ENCODE measurements at regions not wholly inside any gene's neighbourhood (a gene's known extent, or its start where the extent isn't known, plus 50 kb on each side); places are given as distances from the start of the nearest gene placed in this dataset.

DNA sequence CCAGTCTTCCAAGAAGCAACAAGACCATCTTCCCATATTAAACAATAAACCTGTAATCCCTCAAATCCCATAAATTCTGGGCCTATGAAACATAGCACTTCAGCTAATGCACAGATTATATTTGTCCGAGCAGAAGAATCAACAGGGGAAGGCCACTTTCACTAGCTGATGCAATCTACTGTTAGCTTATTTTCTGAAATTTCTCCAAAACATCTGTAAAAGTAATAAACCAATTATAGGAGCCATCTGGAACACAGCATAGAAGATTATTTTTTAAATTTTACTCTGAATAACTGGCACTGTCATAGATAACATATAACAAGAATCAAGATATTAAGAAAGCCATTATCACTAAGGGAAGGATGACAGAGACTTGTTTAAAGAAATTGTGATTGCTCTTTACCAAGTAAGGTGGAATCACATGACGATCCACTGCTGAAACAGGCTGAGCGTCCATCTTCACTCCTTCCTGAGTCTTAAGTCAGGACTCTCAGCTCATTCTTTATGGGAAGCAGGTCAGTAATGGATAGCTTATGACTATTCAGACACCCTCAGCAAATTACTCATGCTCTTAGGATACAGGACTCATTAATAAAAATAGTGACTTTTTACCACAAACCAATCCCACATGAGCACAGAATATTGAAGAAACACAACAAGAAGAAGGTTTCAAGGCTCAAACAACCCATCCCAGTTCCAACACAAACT, 719.5 kb downstream of the XPNPEP1 start:
- peak; percentile 21 for DNase-seq (ENCODE audit: low read depth)

GRCh38 chr10:109202111-109202510, 721.2 kb downstream of the XPNPEP1 start:
- no peak for DNase-seq (ENCODE audit: low read depth)

- DNase-seq (ENCODE audit: low read depth), result no peak
These were observed 722.7 kb downstream of the XPNPEP1 start for GRCh38 chr10:109200646-109201045.

DNA sequence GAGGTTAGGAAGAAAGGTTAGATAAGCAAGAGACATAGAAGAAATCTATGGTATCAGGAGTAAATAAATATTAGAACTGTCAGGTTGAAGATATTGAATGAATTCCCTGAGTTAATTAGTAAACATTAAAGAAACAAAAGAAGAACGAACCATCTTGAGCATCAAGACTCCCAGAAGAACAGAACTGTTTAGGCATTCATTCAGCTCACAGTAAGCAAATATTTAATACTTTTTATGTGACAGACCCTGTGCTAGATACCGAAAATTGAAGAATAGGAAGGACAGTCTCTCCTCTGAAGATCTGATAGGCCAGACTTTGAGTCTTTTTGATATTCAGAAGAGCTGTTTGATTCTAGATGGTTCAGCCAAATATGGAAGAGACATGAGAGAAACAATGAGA, 731.5 kb downstream of the XPNPEP1 start:
- DNase-seq (ENCODE audit: low read depth), result no peak

- DNase-seq (ENCODE audit: low read depth), result no peak
These were observed 732.0 kb downstream of the XPNPEP1 start for GRCh38 chr10:109191341-109191740.

DNA sequence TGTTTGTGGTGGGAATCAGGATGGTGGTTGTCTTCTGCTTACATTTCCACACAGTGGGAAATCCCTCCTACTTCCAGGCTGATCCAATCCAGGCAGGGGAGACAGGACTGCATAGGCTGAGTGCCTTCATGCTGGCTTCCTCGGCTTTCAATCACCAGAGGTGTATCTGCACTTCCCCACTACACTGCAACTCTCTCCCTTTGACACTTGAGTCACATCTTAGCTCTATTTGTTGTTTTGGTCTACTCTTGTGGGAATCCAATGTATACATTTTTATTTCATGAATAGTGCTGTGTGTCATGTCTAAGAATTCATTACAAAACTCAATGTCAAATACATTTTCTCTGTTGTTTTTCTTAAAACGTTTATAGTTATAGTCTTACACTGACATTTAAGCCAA, 735.6 kb downstream of the XPNPEP1 start:
- peak; percentile 55 for DNase-seq (ENCODE audit: low read depth)

DNA sequence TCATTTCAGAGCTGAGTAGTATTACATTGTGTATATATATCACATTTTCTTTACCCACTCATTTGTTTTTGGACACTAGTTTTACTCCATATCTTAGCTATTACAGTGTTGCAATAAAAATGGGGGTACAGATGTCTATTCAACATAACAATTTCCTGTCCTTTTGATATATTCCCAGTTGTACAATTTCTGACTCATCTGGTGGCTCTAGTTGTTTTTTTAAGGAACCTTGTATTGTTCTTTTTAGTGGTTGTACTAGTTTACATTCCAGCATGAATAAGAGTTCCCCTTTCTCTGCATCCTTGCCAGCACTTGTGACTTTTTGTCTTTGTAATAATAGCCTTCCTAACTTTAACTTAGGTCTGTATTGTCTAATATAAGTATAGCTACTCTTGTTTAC, 739.9 kb downstream of the XPNPEP1 start:
- DNase-seq (ENCODE audit: low read depth), result peak; percentile 65

DNA sequence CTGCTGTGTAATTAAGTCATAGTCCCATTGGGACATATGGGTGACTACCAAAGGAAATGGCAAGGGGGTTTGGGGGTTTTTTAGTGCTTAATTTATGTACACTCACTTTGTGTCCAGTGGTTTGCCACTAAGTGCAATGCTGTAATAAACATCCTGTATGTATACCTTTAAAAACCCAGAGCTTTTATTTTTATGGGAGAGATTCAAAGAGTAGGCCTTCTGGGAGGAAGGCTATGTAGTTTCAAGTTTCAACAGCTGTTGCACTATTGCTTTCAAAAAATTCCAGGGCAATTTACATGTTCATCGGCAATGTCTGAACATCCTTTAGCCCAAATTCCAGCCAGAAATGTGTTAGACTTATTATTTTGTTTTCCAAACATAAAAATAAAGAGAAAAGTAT, 744.7 kb downstream of the XPNPEP1 start:
- no peak for DNase-seq (ENCODE audit: low read depth)

- DNase-seq (ENCODE audit: low read depth), result no peak
These were observed 748.8 kb downstream of the XPNPEP1 start for GRCh38 chr10:109174526-109174925.

- no peak for DNase-seq (ENCODE audit: low read depth)
These were observed 749.4 kb downstream of the XPNPEP1 start for GRCh38 chr10:109173937-109174336.

- peak; percentile 1 for DNase-seq (ENCODE audit: low read depth)
These were observed 750.2 kb downstream of the XPNPEP1 start for GRCh38 chr10:109173121-109173520.

DNA sequence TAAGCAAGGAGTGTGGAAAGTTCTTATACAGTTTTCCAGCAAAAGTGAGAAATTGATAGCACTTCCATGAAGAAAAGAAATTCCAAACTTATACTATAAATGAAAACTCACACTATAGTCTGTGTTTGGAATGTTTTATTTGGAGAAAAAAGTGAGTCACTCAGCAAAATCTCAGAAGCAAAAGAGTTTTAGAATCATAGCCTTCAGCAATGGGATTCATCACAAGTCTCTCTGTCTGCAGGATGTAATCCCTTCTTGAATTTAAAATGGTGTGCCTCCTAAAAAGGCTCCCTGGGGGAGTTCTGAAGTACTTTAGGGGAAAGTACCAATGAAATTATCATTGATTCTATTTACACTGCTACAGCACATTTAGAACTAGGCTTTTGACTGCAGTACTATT, 756.4 kb downstream of the XPNPEP1 start:
- peak; percentile 51 for DNase-seq (ENCODE audit: low read depth)

DNA sequence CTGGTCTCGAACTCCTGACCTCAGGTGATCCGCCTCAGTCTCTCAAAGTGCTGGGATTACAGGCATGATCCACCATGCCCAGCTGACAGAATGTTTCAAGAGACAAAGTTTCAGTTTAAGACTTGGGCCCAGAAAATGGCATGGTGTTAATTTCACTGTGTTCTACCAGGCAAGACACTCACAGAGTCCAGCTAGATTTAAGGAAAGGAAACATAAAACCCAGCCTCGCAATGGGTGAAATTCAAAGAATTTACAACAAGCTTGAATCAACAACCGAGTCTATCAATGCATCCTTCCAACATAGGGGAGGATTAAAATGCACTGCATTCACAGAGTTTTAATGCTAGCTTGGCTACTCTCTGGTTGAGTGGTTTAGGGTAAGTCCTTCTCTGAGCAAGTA, 764.0 kb downstream of the XPNPEP1 start:
- DNase-seq (ENCODE audit: low read depth), result no peak

DNA sequence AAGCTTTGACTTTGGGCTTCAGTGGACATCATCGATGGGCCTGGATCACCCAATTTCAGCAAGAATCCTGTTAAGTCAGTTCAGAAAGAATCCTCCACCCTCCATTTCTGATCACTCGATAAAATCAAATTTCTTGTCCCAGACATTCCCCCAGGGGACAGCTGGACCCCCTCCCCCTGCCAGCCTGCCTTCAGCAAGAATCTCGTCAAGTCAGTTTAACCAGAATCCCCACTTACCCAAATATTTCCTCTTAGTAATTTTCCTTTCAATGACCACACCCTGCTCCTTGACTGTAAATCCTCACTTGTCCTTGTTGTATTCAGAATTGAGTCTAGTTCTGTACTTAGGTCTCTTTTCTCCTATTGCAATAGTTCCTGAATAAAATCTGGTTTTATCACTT, 766.9 kb downstream of the XPNPEP1 start:
- DNase-seq (ENCODE audit: low read depth), result no peak

- no peak for DNase-seq (ENCODE audit: low read depth)
These were observed 773.5 kb downstream of the XPNPEP1 start for GRCh38 chr10:109149666-109150350.

DNA sequence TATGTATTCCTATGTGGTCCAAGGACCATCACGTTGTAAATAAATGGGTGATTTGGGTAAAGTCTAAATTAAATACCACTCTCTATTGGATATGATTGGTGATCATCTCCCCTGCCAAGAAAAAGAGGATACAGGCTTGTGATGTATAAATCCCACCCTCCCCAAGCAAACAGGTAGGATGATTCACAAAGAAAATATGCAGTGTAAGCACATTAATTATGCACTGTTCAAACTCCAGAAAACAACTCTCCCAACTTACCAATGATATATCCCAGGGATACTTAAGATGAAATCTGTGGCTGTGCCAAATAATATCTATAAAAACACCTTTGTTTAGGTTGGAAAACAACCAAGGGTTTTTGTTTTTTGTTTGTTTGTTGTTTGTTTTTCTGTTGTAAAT, 795.9 kb downstream of the XPNPEP1 start:
- DNase-seq (ENCODE audit: low read depth), result no peak

DNA sequence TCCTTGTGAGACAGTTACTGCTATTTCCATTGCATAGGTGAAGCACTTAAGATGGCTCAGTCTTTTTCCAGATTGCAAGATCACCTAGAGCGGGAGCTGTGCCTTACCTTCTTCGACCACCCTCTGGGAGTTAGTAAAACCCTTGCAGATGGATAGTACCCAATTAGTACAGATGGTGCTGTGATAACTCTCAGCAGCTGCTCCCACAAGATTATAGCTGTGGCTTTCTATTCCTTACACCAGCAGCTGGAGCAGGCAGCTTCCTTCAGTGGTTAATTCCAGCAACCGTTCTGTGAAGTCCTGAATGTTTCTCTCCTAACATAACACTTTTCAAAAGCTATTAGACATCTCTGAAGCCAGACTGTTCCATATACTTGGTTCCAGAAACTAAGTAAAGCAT, 796.8 kb downstream of the XPNPEP1 start:
- DNase-seq (ENCODE audit: low read depth), result no peak

DNA sequence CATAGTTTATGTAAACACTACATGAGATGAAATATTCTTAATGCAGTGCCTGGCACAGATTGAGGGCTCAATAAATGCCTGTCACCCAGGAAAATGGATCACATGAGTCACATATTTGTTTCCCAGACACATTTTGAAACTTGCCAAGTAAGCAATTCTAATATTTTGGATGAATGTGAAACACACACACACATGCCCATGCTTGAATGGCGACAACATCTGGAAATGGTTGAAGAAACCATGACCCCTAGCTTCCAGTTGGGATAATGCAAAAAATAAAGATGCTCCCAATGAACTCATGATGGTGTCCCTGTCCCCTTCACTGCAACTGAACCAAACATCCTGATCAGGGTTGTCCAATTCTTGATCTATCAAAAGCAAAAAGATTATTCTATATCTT, 797.3 kb downstream of the XPNPEP1 start:
- no peak for DNase-seq (ENCODE audit: low read depth)

DNA sequence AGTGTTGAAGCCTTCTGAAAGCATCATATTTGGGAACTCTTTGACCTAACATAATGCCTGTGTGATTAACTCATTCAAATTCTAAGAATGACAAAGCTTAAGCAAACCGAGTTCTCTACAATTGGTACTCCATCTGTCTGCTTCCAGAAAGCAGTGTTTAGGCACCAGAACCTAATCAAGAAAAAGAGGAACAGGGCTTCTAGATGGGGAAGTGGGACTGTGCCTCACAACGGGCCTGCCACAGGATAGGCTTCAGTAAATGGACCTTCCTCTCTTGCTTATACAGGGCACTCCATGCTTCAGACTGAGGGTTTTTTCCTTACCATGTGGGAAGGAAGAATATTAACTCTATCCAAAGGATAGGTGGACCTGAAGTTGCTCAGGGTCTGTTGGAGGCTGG, 808.1 kb downstream of the XPNPEP1 start:
- DNase-seq (ENCODE audit: low read depth), result no peak

- peak; percentile 11 for DNase-seq (ENCODE audit: low read depth)
These were observed 808.7 kb downstream of the XPNPEP1 start for GRCh38 chr10:109114579-109114978.

GRCh38 chr10:109106604-109107003, 816.7 kb downstream of the XPNPEP1 start:
- DNase-seq (ENCODE audit: low read depth), result no peak

GRCh38 chr10:109105725-109106124, 817.6 kb downstream of the XPNPEP1 start:
- DNase-seq (ENCODE audit: low read depth), result no peak

GRCh38 chr10:109104806-109105205, 818.5 kb downstream of the XPNPEP1 start:
- no peak for DNase-seq (ENCODE audit: low read depth)

DNA sequence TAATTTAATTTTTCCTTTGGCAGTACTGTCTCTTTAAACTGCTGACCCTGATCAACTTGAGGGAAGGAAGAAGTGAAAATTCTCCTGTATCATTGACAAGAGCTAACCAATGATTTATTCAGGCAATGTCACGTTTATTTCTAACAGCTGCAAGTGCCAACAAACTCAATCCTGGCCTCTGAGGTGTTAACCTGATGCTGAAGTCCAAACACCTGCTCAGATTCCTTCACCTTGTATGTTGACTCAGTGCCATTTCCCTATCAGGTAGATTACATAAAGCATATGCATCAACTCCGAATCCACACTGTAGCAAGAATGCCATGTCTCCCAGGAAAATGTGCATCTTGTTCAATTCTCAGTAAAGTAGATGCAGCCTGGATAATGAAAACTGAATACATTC, 820.0 kb downstream of the XPNPEP1 start:
- no peak for DNase-seq (ENCODE audit: low read depth)

Measured in EH (cell line).